ENCODE measurements at regions not wholly inside any gene's neighbourhood (a gene's known extent, or its start where the extent isn't known, plus 50 kb on each side); places are given as distances from the start of the nearest gene placed in this dataset.
"Not testable (repeated sequence)": the region's sequence is repeated elsewhere in the genome, so short reads cannot be mapped to it uniquely, and the experiment has no call there.

DNA sequence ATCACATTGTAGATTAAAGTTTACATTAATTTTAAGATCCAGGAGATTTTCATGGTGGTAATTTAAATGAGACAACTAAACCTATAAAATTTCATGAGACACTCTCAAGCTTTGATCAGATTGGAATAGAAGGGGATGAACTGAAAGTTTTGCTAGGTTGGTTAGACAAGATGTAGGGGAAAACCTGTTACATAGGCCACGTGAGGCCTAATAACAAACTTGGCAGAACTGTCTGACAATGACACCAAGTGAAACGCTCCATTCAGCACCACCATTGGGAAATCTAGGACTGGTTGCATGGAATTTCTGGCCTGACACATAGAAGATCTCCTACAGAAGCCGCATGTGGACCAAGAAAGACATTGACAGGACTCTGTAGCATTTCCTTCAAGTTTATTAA lies 87.8 kb upstream of the SLC39A10 start:
- no peak for DNase-seq

- DNase-seq, result not testable (repeated sequence)
Measured at GRCh38 chr2:195564625-195565135, 92.3 kb upstream of the SLC39A10 start.

- no peak for DNase-seq
Measured at GRCh38 chr2:195563857-195564512, 93.0 kb upstream of the SLC39A10 start.

GRCh38 chr2:195562570-195563566 lies 94.2 kb upstream of the SLC39A10 start:
- DNase-seq, result no peak

DNA sequence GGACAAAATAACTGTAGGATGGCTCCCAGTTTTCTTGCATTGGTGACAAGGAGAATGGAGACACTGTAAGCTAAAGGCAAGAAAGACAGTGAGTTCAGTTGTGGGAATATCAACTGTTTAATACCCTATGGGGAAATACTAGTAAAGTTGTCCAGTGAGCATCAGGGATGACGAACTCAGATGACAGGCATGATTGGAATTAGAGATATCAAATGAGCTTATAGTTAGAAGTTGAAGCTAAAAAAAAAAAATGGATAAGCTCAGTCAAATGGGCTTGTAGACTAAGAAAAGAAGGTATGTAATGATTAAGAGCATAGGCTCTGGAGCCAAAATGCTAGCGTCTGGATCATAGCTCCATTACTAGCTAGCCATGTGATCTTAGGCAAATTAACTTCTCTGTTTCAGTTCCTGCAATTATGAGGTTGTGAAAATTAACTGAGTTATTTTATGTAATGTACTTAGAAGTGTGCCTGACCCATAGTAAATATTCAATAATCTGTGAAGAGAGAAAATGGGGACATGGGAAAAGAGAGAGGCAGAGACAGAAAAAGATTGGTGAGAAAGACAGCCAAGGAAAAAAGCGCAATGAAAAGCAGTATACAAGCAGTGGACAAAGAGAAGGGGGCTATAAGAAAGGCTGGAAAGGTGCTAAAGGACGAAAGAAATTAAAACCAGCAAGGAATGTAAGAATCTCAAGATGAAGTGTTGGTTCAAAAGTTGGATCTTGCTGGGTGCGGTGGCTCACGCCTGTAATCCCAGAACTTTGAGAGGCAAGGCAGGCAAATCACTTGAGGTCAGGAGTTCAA lies 95.7 kb upstream of the SLC39A10 start:
- no peak for DNase-seq

- DNase-seq, result no peak
Measured at GRCh38 chr2:195560209-195560895, 96.7 kb upstream of the SLC39A10 start.

- no peak for DNase-seq
Measured at GRCh38 chr2:195559431-195559914, 97.6 kb upstream of the SLC39A10 start.

- DNase-seq, result no peak
Measured at GRCh38 chr2:195555971-195556370, 101.1 kb upstream of the SLC39A10 start.

- no peak for DNase-seq
Measured at GRCh38 chr2:195552581-195552980, 104.4 kb upstream of the SLC39A10 start.

GRCh38 chr2:195548198-195548940 lies 108.7 kb upstream of the SLC39A10 start:
- DNase-seq, result no peak

GRCh38 chr2:195547268-195547840 lies 109.7 kb upstream of the SLC39A10 start:
- not testable (repeated sequence) for DNase-seq

- no peak for DNase-seq
Measured at GRCh38 chr2:195545811-195546210, 111.2 kb upstream of the SLC39A10 start.

DNA sequence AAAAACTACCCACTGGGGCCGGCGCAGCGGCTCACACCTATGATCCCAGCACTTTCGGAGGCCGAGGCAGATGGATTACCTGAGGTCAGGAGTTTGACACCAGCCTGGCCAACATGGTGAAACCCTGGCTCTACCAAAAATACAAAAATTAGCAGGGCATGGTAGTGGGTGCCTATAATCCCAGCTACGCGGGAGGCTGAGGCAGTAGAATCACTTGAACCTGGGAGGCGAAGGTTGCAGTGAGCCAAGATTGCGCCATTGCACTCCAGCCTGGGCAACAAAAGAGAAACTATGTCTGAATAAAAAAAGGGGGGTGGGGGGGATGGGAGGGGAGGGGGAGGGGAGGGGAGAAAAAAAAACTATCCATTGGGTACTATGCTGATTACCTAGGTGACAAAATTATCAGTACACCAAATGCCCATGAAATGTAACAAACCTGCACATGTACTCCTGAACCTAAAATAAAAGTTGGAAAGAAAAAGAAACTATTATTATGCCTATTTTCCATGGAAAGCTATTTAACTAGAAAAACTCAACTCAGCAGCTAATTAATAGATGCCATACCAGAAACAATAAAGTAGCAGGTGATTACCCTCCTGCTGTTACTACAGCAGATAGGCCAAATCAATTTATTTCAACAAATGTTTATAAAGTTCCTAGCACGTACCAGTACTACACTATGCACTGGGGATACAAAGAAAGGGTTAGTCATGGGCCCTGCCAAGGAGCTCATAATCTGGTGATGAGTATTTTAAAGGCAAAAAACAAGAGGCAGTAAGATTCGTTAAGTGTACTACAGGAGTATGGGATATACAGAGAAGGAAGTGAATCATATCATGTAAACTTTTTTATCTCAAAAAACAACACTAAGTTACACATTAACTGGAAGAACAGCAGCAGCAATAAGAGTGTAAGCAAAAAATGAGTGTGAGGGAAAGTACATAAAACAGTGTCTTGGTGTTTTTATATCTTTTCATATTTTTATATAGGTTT lies 112.8 kb upstream of the SLC39A10 start:
- DNase-seq, result no peak

DNA sequence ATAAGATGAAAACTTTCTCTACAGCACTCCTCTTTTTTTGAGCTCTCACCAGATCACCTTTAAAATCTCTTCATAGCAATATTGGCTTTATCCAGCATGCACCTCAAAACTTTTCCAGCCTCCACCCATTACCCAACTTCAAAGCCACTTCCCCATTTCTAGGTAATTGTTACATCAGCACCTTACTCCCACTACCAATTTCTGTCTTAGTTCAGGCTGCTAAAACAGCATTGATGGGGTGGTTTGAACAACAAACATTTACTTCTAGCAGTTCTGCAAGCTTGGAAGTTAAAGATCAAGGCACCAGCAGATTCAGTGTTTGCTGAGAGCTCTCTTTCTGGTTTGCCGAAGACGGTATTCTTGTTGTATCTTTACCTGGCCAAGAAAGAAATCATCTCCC lies 114.0 kb upstream of the SLC39A10 start:
- DNase-seq, result no peak

DNA sequence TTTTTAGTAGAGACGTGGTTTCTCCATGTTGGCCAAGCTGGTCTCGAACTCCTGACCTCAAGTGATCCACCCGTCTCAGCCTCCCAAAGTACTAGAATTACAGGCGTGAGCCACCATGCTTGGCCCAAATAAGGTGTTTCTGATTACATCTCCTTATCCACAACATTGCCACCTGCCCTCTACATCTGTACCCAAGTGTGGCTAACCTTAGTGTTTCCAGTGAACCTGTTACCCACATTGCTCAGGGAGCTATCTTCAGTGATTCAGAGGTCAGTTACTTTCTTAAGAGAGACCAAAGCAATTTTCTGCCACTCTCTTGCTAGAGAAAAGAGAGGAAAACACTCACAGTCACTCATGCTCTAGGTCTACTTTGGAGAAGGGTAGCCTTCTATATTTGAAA lies 115.0 kb upstream of the SLC39A10 start:
- no peak for DNase-seq

GRCh38 chr2:195538937-195539336 lies 118.1 kb upstream of the SLC39A10 start:
- no peak for DNase-seq

DNA sequence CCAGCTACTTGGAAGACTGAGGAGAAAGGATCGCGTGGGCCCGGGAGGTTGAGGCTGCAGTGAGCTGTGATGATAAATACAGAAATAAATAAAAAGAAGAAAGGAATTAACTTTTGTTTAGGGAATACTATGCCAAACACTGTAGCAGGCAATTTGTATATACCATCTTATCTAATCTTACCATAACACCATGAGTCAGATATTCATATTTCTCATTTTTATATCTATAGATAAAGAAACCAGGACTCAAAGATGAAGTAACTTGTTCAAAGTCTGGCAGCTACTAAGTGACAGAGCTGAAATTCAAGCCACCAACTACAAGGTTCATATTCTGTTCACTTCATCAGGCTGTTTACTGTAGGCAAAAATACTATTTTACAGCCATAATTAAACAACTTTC lies 119.2 kb upstream of the SLC39A10 start:
- no peak for DNase-seq

DNA sequence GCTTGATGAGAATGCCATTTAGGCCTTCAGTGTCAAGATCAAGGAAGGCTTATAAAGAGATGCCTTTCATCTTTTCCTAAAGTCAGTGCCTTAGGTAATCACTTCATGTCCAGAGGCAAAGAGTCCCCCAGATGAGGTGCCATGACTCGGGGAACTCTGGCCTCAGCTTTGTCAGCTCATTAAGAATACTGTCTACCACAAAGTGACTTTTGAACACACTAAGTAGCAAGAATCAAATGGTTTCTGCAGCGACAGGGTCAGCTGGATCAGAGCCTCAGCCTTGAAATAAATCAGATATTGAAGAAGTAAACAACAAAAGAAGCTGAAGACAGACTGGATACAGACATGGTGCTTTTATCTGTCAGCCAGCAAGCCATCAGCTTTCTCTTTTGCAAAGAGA lies 120.1 kb upstream of the SLC39A10 start:
- DNase-seq, result no peak

DNA sequence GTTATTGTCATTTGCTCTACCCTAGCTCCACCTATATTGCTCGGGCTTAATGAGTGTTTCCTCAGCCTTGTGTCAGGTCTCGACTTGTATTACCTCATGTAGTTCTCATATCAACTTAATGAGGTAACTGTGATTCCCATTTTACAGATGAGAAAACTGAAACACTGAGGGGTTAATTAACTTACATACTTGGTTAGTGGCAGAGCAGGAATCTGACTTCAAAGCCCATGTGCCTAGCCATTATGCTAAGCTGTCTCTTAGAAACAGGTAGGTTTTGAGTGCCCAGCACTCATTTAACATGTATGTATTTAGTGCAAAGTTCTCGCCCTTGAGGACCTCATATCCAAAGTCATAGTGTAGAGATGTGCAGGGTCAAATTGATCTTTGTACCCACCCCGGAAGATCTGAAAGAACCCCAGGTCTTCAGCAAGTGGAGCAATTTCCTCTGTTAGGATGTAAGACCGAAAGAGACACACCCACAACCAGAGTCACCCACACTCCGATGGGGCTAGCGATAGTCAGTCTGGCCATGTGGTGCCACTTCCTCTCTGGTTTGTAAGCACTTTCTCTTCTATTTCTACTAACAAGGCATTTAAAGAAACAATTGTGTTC lies 121.0 kb upstream of the SLC39A10 start:
- no peak for DNase-seq

All from 8988T (cell line).